Endothelial cell of umbilical vein (primary cell): ENCODE measurements at regions not wholly inside any gene's neighbourhood (a gene's known extent, or its start where the extent isn't known, plus 50 kb on each side); places are given as distances from the start of the nearest gene placed in this dataset.
"Not testable (repeated sequence)": the region's sequence is repeated elsewhere in the genome, so short reads cannot be mapped to it uniquely, and the experiment has no call there.

ENCODE experiments used
- POLR2AphosphoS5 ChIP-seq: IDR thresholded peaks from 2 replicates; pipeline ENCODE4 v1.6.1; 2012; ENCODE audit warnings: low read depth, mild to moderate bottlenecking, control low read depth, low read length, moderate library complexity; ENCODE audit not compliant: insufficient read depth
- TF ChIP-seq, protein P1 (sequence below), 2 donors: IDR thresholded peaks; 1 replicate in 1 of 2; 2 replicates in 1 of 2; pipeline ENCODE4 v1.5.1; 2011; ENCODE audit warnings: low read length in 2 of 2, mild to moderate bottlenecking in 2 of 2, moderate library complexity in 2 of 2, control low read depth in 1 of 2, inconsistent platforms in 1 of 2, low read depth in 1 of 2; ENCODE audit not compliant: insufficient read depth in 1 of 2; ENCODE audit errors: extremely low read depth in 1 of 2

- TF ChIP-seq, protein P1, sequence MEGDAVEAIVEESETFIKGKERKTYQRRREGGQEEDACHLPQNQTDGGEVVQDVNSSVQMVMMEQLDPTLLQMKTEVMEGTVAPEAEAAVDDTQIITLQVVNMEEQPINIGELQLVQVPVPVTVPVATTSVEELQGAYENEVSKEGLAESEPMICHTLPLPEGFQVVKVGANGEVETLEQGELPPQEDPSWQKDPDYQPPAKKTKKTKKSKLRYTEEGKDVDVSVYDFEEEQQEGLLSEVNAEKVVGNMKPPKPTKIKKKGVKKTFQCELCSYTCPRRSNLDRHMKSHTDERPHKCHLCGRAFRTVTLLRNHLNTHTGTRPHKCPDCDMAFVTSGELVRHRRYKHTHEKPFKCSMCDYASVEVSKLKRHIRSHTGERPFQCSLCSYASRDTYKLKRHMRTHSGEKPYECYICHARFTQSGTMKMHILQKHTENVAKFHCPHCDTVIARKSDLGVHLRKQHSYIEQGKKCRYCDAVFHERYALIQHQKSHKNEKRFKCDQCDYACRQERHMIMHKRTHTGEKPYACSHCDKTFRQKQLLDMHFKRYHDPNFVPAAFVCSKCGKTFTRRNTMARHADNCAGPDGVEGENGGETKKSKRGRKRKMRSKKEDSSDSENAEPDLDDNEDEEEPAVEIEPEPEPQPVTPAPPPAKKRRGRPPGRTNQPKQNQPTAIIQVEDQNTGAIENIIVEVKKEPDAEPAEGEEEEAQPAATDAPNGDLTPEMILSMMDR (IDR thresholded peaks at IDR 0.05; ENCODE audit: extremely low read depth in 1 of 2, insufficient read depth in 1 of 2, low read depth in 1 of 2, low read length in 2 of 2), result not testable (repeated sequence)
- TF ChIP-seq POLR2AphosphoS5, result not testable (repeated sequence)
Observed at GRCh38 chr10:57645108-57645507, 622.6 kb downstream of the IPMK start.
